SK-N-SH treated with all-trans-retinoic acid at 6 μM for 48 hours (cell line): ENCODE measurements at regions not wholly inside any gene's neighbourhood (a gene's known extent, or its start where the extent isn't known, plus 50 kb on each side); places are given as distances from the start of the nearest gene placed in this dataset.

Source experiments
- ATAC-seq: fragments of 200-7000 bp; cut with Tn5 transposase; 3 replicates; pipeline ENCODE4 v1.9.1; 2020; ENCODE audit warnings: mild to moderate bottlenecking, moderate library complexity
- ARNTL ChIP-seq: fragments of 450-650 bp; formaldehyde crosslinking; IDR thresholded peaks from 2 replicates; pipeline ENCODE4 v1.5.0; 2020; ENCODE audit warnings: low read depth, mild to moderate bottlenecking, moderate library complexity, borderline replicate concordance
- BACH2 ChIP-seq: fragments of 250-450 bp; sonication (Bioruptor Pico); IDR thresholded peaks from 2 replicates; pipeline ENCODE4 v1.9.0; 2021; ENCODE audit warnings: mild to moderate bottlenecking, borderline replicate concordance
- ESRRG ChIP-seq: fragments of 250-450 bp; sonication (Bioruptor Pico); IDR thresholded peaks from 2 replicates; pipeline ENCODE4 v1.6.1; 2021; ENCODE audit warnings: mild to moderate bottlenecking
- GLIS3 ChIP-seq: fragments of 250-450 bp; sonication (Bioruptor Pico); IDR thresholded peaks from 2 replicates; pipeline ENCODE4 v1.5.0; 2020; ENCODE audit warnings: mild to moderate bottlenecking, moderate library complexity
- ISL1 ChIP-seq: fragments of 250-450 bp; sonication (Bioruptor Pico); IDR thresholded peaks from 2 replicates; pipeline ENCODE4 v2.1.2; 2022; ENCODE audit warnings: mild to moderate bottlenecking, moderate library complexity
- OSR1 ChIP-seq: fragments of 250-450 bp; sonication (Bioruptor Pico); IDR thresholded peaks from 2 replicates; pipeline ENCODE4 v1.8.0; 2022; ENCODE audit warnings: moderate library complexity, mild to moderate bottlenecking, inconsistent platforms
- PPARA ChIP-seq: fragments of 250-450 bp; sonication (Bioruptor Pico); IDR thresholded peaks from 2 replicates; pipeline ENCODE4 v1.5.0; 2020; ENCODE audit warnings: mild to moderate bottlenecking, borderline replicate concordance
- RARB ChIP-seq: fragments of 250-450 bp; sonication (Bioruptor Pico); IDR thresholded peaks from 2 replicates; pipeline ENCODE4 v1.8.0; 2021; ENCODE audit warnings: mild to moderate bottlenecking, moderate library complexity
- SNAI2 ChIP-seq: fragments of 250-450 bp; sonication (Bioruptor Pico); IDR thresholded peaks from 2 replicates; pipeline ENCODE4 v1.5.0; 2020; ENCODE audit warnings: mild to moderate bottlenecking, moderate library complexity
- TCF4 ChIP-seq: fragments of 250-450 bp; sonication (Bioruptor Pico); IDR thresholded peaks from 2 replicates; pipeline ENCODE4 v1.8.0; 2021; ENCODE audit warnings: mild to moderate bottlenecking, moderate library complexity, borderline replicate concordance
- TOX ChIP-seq: fragments of 250-450 bp; sonication (Bioruptor Pico); IDR thresholded peaks from 2 replicates; pipeline ENCODE4 v1.8.0; 2021; ENCODE audit warnings: mild to moderate bottlenecking, moderate library complexity, borderline replicate concordance
- ZC3H10 ChIP-seq: fragments of 250-450 bp; sonication (Bioruptor Pico); IDR thresholded peaks from 2 replicates; pipeline ENCODE4 v1.5.1; 2021; ENCODE audit warnings: mild to moderate bottlenecking, moderate library complexity
- ZFP30 ChIP-seq: fragments of 450-650 bp; formaldehyde crosslinking; IDR thresholded peaks from 2 replicates; pipeline ENCODE4 v1.5.0; 2022; ENCODE audit warnings: mild to moderate bottlenecking, moderate library complexity
- ZNF565 ChIP-seq: fragments of 450-650 bp; formaldehyde crosslinking; conservative IDR thresholded peaks from 2 replicates; pipeline ENCODE4 v1.5.0; 2020; ENCODE audit warnings: low read depth, mild to moderate bottlenecking, moderate library complexity
- ZNF70 ChIP-seq: fragments of 450-650 bp; formaldehyde crosslinking; IDR thresholded peaks from 2 replicates; pipeline ENCODE4 v1.5.0; 2020; ENCODE audit warnings: mild to moderate bottlenecking, moderate library complexity
- ZNF8 ChIP-seq: fragments of 450-650 bp; formaldehyde crosslinking; IDR thresholded peaks from 2 replicates; pipeline ENCODE4 v1.5.0; 2020; ENCODE audit warnings: mild to moderate bottlenecking, moderate library complexity
- TF ChIP-seq, protein P1 (sequence below): fragments of 250-450 bp; sonication (Bioruptor Pico); IDR thresholded peaks from 2 replicates; pipeline ENCODE4 v1.5.1; 2020; ENCODE audit warnings: low read depth, mild to moderate bottlenecking, moderate library complexity
- TF ChIP-seq, protein P2 (sequence below): fragments of 250-450 bp; sonication (Bioruptor Pico); IDR thresholded peaks from 2 replicates; pipeline ENCODE4 v1.8.0; 2021; ENCODE audit warnings: low read depth, mild to moderate bottlenecking, moderate library complexity, borderline replicate concordance
- TF ChIP-seq, protein P3 (sequence below): fragments of 250-450 bp; sonication (Bioruptor Pico); IDR thresholded peaks from 2 replicates; pipeline ENCODE4 v1.5.1; 2021; ENCODE audit warnings: mild to moderate bottlenecking, moderate library complexity
- TF ChIP-seq, protein P4 (sequence below): fragments of 250-450 bp; sonication (Bioruptor Pico); IDR thresholded peaks from 2 replicates; pipeline ENCODE4 v1.5.0; 2020; ENCODE audit warnings: mild to moderate bottlenecking, moderate library complexity

DNA sequence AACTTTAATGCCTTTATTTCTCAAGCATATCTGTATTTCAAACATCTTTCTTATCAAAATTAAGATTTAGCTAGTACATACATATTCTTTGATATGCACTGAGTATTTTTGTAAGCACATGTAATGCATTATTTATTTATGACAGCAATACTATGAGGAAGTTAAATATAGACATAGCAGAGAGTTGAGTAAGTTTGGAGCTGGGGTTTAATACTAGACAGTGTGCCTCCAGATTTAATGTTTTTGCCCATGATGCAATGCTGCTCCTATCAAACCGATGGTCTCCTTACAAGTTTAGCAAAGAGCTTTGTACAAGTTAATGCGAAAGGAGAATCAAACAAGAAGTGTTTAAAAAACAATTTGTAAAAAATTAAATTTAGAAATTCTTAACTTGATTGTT lies 826.6 kb upstream of the MGAT4C start:
- ATAC-seq: no peak

DNA sequence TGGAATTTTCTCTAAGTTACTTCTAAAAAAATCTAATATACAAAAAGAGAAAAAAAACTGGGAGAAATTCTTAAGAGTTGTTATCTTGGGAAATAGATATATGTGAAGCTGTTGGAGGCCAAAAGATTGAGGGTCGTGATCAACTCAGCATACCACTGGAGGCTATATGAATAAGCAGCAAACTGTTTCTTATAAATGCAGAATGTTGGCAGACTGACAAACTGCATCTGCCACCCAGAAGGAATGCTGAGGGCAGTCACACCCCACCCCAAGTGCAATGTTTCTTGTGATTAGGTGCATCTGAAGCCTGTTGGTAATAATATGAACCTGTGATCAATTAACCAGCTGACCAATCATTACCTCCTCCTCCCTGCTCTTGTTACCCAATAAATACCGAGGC lies 818.6 kb upstream of the MGAT4C start:
- no peak for TF ChIP-seq BACH2 (CRISPR knock-in tag)
- ATAC-seq: no peak

More for the DNA sequence above, 826.6 kb upstream of the MGAT4C start:
- TF ChIP-seq ZFP30 (CRISPR knock-in tag) (no peak), OSR1 (CRISPR knock-in tag) (no peak), TCF4 (CRISPR knock-in tag) (no peak), ZNF565 (CRISPR knock-in tag) (no peak), SNAI2 (CRISPR knock-in tag) (no peak), TOX (CRISPR knock-in tag) (no peak), GLIS3 (CRISPR knock-in tag) (no peak), ZC3H10 (CRISPR knock-in tag) (no peak), BACH2 (CRISPR knock-in tag) (no peak), ZNF70 (no peak)
- TF ChIP-seq, protein P1, sequence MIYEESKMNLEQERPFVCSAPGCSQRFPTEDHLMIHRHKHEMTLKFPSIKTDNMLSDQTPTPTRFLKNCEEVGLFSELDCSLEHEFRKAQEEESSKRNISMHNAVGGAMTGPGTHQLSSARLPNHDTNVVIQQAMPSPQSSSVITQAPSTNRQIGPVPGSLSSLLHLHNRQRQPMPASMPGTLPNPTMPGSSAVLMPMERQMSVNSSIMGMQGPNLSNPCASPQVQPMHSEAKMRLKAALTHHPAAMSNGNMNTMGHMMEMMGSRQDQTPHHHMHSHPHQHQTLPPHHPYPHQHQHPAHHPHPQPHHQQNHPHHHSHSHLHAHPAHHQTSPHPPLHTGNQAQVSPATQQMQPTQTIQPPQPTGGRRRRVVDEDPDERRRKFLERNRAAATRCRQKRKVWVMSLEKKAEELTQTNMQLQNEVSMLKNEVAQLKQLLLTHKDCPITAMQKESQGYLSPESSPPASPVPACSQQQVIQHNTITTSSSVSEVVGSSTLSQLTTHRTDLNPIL (CRISPR knock-in tag): no peak
- TF ChIP-seq, protein P2, sequence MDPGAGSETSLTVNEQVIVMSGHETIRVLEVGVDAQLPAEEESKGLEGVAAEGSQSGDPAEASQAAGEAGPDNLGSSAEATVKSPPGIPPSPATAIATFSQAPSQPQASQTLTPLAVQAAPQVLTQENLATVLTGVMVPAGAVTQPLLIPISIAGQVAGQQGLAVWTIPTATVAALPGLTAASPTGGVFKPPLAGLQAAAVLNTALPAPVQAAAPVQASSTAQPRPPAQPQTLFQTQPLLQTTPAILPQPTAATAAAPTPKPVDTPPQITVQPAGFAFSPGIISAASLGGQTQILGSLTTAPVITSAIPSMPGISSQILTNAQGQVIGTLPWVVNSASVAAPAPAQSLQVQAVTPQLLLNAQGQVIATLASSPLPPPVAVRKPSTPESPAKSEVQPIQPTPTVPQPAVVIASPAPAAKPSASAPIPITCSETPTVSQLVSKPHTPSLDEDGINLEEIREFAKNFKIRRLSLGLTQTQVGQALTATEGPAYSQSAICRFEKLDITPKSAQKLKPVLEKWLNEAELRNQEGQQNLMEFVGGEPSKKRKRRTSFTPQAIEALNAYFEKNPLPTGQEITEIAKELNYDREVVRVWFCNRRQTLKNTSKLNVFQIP (CRISPR knock-in tag): no peak
- TF ChIP-seq, protein P3, sequence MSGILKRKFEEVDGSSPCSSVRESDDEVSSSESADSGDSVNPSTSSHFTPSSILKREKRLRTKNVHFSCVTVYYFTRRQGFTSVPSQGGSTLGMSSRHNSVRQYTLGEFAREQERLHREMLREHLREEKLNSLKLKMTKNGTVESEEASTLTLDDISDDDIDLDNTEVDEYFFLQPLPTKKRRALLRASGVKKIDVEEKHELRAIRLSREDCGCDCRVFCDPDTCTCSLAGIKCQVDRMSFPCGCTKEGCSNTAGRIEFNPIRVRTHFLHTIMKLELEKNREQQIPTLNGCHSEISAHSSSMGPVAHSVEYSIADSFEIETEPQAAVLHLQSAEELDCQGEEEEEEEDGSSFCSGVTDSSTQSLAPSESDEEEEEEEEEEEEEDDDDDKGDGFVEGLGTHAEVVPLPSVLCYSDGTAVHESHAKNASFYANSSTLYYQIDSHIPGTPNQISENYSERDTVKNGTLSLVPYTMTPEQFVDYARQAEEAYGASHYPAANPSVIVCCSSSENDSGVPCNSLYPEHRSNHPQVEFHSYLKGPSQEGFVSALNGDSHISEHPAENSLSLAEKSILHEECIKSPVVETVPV (CRISPR knock-in tag): no peak
- TF ChIP-seq, all 23 proteins: peak for 0

DNA sequence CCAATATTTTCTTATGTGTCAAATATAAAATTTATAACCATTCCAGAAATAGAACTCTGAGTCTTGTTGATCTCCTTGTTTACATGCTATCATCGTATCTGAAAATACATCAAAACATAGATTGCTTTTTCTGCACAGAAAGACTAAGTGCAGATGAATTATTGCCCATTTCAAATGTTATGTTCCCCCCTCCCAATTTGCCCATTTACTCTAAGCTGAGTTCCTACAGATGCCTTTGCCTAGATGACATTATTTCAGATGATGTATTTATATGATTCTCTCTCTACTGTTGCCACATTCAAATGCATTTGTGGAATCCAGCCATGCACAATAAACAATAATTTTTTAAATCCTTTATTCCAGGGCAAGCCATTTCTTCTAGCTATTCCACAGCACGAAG lies 810.1 kb upstream of the MGAT4C start:
- no peak for ATAC-seq
- TF ChIP-seq ESRRG (CRISPR knock-in tag) (no peak), ZC3H10 (CRISPR knock-in tag) (no peak), ISL1 (CRISPR knock-in tag) (peak; percentile 51), ARNTL (CRISPR knock-in tag) (no peak)

DNA sequence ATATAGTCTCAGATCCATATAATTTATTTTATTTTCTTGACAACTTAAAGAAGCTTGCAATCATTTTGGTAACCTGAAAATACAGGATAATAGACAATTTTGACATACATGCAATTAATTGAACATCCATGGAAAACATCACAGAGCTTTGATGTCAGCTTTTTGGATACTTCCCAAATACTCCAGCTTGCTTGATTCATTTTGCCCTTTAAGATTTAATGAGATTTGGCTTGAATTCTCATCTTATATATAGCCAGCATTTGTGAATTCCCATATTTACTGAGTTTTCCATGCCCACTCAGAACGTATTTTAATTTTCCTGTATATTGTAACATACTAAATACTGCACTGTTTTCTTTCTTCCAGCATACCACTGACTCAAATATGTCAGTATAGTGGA lies 803.0 kb upstream of the MGAT4C start:
- TF ChIP-seq ISL1 (CRISPR knock-in tag) (peak; percentile 44), ESRRG (CRISPR knock-in tag) (no peak)
- no peak for ATAC-seq

DNA sequence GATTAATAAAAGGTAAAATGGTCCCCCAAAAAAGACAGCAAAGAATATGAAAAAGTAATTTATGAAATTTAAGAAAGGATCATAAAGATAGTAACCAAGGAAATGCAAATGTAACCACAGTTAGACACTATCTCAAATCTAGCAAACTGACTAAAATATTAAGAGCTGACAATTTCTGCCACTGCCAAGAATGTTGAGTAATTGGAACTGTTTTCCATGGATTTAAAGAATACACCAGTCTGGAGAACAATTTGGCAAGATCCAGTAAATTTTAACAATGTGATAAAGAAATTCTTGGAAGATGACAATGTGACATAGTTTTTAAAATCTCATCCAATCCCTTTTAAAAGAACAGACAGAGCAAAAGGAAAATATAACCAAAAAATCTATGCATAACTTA lies 798.0 kb upstream of the MGAT4C start:
- ATAC-seq: no peak

DNA sequence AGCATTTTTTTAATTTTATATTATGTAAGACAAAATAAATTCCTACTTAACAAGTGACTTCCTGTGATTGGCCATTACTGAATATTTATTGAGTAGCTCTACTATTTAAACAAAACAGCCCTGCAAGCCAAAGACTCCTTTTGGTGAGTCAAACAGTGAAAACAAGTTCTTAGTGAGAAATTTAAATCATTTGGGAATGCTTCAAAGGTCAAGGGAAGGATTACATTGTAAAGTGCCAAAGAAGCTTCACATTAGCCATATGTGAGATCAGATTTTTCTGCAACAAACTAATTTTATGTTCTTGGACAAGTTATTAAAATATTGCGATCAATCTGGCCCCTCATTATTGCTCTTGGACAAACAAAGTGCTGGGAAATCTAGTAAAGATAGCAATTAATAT lies 795.4 kb upstream of the MGAT4C start:
- ATAC-seq: no peak
- TF ChIP-seq PPARA (CRISPR knock-in tag): no peak
- no peak for TF ChIP-seq BACH2 (CRISPR knock-in tag)
- no peak for TF ChIP-seq ISL1 (CRISPR knock-in tag)
- no peak for TF ChIP-seq RARB (CRISPR knock-in tag)
- TF ChIP-seq ZNF565 (CRISPR knock-in tag): no peak
- no peak for TF ChIP-seq SNAI2 (CRISPR knock-in tag)
- TF ChIP-seq, protein P4, sequence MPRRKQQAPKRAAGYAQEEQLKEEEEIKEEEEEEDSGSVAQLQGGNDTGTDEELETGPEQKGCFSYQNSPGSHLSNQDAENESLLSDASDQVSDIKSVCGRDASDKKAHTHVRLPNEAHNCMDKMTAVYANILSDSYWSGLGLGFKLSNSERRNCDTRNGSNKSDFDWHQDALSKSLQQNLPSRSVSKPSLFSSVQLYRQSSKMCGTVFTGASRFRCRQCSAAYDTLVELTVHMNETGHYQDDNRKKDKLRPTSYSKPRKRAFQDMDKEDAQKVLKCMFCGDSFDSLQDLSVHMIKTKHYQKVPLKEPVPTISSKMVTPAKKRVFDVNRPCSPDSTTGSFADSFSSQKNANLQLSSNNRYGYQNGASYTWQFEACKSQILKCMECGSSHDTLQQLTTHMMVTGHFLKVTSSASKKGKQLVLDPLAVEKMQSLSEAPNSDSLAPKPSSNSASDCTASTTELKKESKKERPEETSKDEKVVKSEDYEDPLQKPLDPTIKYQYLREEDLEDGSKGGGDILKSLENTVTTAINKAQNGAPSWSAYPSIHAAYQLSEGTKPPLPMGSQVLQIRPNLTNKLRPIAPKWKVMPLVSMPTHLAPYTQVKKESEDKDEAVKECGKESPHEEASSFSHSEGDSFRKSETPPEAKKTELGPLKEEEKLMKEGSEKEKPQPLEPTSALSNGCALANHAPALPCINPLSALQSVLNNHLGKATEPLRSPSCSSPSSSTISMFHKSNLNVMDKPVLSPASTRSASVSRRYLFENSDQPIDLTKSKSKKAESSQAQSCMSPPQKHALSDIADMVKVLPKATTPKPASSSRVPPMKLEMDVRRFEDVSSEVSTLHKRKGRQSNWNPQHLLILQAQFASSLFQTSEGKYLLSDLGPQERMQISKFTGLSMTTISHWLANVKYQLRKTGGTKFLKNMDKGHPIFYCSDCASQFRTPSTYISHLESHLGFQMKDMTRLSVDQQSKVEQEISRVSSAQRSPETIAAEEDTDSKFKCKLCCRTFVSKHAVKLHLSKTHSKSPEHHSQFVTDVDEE (CRISPR knock-in tag): no peak
- TF ChIP-seq TOX (CRISPR knock-in tag): no peak
- TF ChIP-seq ZNF8: no peak

More for the DNA sequence above, 798.0 kb upstream of the MGAT4C start:
- TF ChIP-seq TCF4 (CRISPR knock-in tag): no peak
- TF ChIP-seq ZNF8: no peak
- TF ChIP-seq, protein P1 (CRISPR knock-in tag): no peak
- no peak for TF ChIP-seq OSR1 (CRISPR knock-in tag)
- peak; percentile 71 for TF ChIP-seq ISL1 (CRISPR knock-in tag)
